Right lobe of liver (tissue), 6 donors: ENCODE measurements at regions not wholly inside any gene's neighbourhood (a gene's known extent, or its start where the extent isn't known, plus 50 kb on each side); places are given as distances from the start of the nearest gene placed in this dataset.
A peak's percentile ranks its signal among the peaks of the same experiment; 100 is the strongest.

Experiments used
- ATAC-seq, 4 donors: fragments of 200-7000 bp; cut with Tn5 transposase; one replicate each; pipeline ENCODE4 v1.9.1; 2020; ENCODE audit warnings: mild to moderate bottlenecking in 4 of 4, moderate library complexity in 4 of 4
- DNase-seq, 3 donors: peaks; one replicate each; pipeline ENCODE4 v3.0.0-alpha.2; 2020
- H3K27ac ChIP-seq, 3 donors: fragments of 200-600 bp; one replicate each; pipeline ENCODE4 v1.8.0; 2022
- H3K27me3 ChIP-seq, 2 donors: fragments of 200-600 bp; one replicate each; pipeline ENCODE4 v1.8.0; 2022
- H3K36me3 ChIP-seq, 4 donors: fragments of 200-600 bp; sonication (generic) in 1 of 4; one replicate each; pipeline versions ENCODE4 v1.5.1 to v1.8.0; 2017 to 2022; ENCODE audit warnings: control low read depth in 1 of 4
- H3K4me1 ChIP-seq, 4 donors: fragments of 200-600 bp; sonication (generic) in 1 of 4; one replicate each; pipeline versions ENCODE4 v1.5.1 to v1.8.0; 2017 to 2022; ENCODE audit warnings: control low read depth in 1 of 4
- H3K4me3 ChIP-seq, 3 donors: fragments of 200-600 bp; one replicate each; pipeline ENCODE4 v1.8.0; 2022
- H3K9me3 ChIP-seq, 4 donors: fragments of 200-600 bp; sonication (generic) in 1 of 4; one replicate each; pipeline versions ENCODE4 v1.5.1 to v1.8.0; 2017 to 2022; ENCODE audit warnings: control low read depth in 1 of 4
- POLR2A ChIP-seq: fragments of 450-650 bp; IDR thresholded peaks from one replicate; pipeline ENCODE4 v1.6.1; 2017; ENCODE audit warnings: antibody characterized with exemption, mild to moderate bottlenecking
- WGBS: methylation state at CpG from one replicate; pipeline ENCODE4 v1.1.6; 2018; ENCODE audit warnings: low coverage, low lambda C conversion rate; ENCODE audit not compliant: insufficient coverage; ENCODE audit errors: missing lambda C conversion rate; 5-methylcytosine and 5-hydroxymethylcytosine counted together
- intact Hi-C, 2 donors: fragments of 100-400 bp; cut with DNase I; formaldehyde crosslinking; loops; one replicate each; pipeline versions ENCODE4 v1.11.2 to v1.14.1; 2022
- TF ChIP-seq, protein P1 (sequence below), 4 donors: fragments of 200-600 bp in 3 of 4; fragments of 450-650 bp in 1 of 4; IDR thresholded peaks; one replicate each; pipeline versions ENCODE4 v1.5.1 to v1.8.0; 2016 to 2022; ENCODE audit warnings: antibody characterized with exemption in 4 of 4, mild to moderate bottlenecking in 2 of 4
- donor health status: DM: no; HTN: yes; CAD: no.
- donor health status: DM: no; HTN: no; CAD: no.
- donor health status: DM: no; HTN: no; CAD: no.
- donor health status: DM: no; HTN: yes; CAD: no.
- donor health status: DM: no; HTN: yes; CAD: no.

DNA sequence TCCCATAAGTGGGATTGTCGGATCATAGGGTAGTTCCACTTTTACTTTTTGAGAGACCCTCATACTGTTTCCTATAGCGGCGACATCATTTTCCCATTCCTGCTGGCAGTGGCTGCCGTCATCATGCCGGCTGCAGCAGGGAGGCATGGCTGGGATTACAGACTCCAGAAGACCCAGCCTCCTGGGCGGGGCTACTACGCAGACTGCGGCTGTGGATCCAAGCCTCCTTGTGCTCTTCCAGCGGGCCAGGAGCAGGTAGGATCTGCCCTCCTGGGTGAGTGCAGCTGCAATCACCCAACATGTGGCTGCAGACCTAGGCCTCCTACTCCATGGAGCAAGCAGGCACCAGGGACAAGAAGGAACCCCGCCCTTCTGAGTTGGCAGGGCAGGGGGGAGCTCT, 359.2 kb downstream of the GALR1 start:
- Histone ChIP-seq H3K36me3 (no peaks in the 10 kb centered on the region), H3K9me3 (no peaks in the 10 kb centered on the region), H3K4me1 (no peaks in the 10 kb centered on the region), H3K4me3 (no peak overlapping the region), H3K27me3 (no peaks in the 10 kb centered on the region), H3K27ac (no peak overlapping the region)
- TF ChIP-seq POLR2A, result no peak
- TF ChIP-seq, protein P1, sequence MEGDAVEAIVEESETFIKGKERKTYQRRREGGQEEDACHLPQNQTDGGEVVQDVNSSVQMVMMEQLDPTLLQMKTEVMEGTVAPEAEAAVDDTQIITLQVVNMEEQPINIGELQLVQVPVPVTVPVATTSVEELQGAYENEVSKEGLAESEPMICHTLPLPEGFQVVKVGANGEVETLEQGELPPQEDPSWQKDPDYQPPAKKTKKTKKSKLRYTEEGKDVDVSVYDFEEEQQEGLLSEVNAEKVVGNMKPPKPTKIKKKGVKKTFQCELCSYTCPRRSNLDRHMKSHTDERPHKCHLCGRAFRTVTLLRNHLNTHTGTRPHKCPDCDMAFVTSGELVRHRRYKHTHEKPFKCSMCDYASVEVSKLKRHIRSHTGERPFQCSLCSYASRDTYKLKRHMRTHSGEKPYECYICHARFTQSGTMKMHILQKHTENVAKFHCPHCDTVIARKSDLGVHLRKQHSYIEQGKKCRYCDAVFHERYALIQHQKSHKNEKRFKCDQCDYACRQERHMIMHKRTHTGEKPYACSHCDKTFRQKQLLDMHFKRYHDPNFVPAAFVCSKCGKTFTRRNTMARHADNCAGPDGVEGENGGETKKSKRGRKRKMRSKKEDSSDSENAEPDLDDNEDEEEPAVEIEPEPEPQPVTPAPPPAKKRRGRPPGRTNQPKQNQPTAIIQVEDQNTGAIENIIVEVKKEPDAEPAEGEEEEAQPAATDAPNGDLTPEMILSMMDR (IDR thresholded peaks at IDR 0.05), result no peak
- intact Hi-C loops, result no loop called here
- WGBS, result 87% methylated on average over 6 of the region's 10 CpGs
- ATAC-seq, result no peak
- no peak for DNase-seq

GRCh38 chr18:77617694-77618093, 368.0 kb downstream of the GALR1 start:
- DNase-seq (no peak), ATAC-seq (no peak)
- Histone ChIP-seq H3K27me3 (no peaks in the 10 kb centered on the region), H3K9me3 (no peaks in the 10 kb centered on the region), H3K36me3 (no peaks in the 10 kb centered on the region), H3K4me1 (no peaks in the 10 kb centered on the region), H3K27ac (no peak overlapping the region), H3K4me3 (no peak overlapping the region)
- 60% methylated on average over 3 of the region's 3 CpGs for whole genome bisulfite sequencing
- intact Hi-C loops, result no loop called here
- TF ChIP-seq POLR2A, result no peak
- TF ChIP-seq, protein P1 (IDR thresholded peaks at IDR 0.05), result no peak

- Histone ChIP-seq H3K4me1 (no peaks in the 10 kb centered on the region), H3K36me3 (no peaks in the 10 kb centered on the region), H3K4me3 (no peak overlapping the region), H3K27ac (no peak overlapping the region), H3K27me3 (no peaks in the 10 kb centered on the region), H3K9me3 (no peaks in the 10 kb centered on the region)
- no peak for DNase-seq
- no peak for ATAC-seq
- no peak for TF ChIP-seq POLR2A
- TF ChIP-seq, protein P1 (IDR thresholded peaks at IDR 0.05), result no peak
- intact Hi-C loops, result no loop called here
These were observed 369.9 kb downstream of the GALR1 start for GRCh38 chr18:77619525-77619924.

DNA sequence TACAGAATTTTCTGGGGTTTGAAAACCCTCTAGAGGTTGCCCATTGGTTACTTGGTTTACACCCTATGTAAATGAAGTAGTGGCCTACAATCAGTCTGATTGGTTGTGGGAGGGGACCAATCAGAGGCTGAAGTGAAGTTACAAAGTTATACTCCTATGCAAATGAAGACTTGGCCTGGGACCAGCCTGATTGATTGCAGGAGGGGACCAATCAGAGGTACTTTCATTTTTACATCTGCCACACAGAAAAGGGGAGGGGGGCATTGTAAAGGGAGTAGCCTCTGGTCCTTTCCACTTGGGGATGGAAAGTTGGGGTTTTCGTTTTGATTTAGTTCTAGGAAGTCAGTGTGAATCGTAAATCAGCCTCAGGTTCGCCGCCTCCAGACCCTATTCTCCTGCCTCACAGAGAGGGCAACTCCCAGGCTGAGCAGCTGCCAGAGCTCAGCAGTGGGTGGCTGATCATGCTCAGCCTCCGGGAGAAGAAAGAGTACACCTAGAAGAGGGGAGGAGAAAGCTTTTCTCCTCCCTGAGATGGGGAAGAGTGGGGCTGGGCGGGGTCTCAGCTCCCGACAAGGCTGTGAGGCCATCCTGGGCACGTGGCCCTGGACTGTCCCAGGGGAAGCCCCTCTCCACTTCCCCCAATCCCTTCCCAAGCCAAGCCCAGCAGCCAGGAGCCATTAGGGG, 372.5 kb downstream of the GALR1 start:
- intact Hi-C loops, result no loop called here
- no peaks in the 10 kb centered on the region for H3K4me1 ChIP-seq
- H3K36me3 ChIP-seq, result no peaks in the 10 kb centered on the region
- ATAC-seq (peak in 1 of 4 donors; percentile 33), DNase-seq (no peak)
- H3K4me3 ChIP-seq, result no peak overlapping the region
- no peaks in the 10 kb centered on the region for H3K27me3 ChIP-seq
- H3K27ac ChIP-seq, result no peak overlapping the region
- WGBS, result 39% methylated on average over 6 of the region's 8 CpGs
- H3K9me3 ChIP-seq, result no peaks in the 10 kb centered on the region
- TF ChIP-seq POLR2A, result no peak

DNA sequence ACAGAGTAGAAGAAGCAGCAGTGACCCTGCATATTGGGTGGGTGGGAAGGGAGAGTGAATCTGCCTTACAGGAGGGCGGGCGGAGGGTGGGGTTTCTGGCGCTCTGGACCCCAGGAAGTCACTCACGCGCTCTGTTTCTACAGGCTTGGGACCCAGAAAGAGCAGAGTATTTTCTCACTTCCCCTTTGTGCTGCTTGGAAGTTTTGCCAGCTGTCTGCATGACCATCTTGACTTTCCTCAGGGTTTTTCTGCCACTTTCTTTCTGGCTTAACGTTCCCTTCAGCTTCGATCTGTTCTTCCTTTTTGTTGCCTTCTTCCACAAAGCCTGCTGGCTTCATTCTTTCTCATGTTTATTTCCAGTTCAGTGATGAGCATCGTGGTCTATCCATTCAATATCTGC, 383.1 kb downstream of the GALR1 start:
- H3K27ac ChIP-seq, result no peak overlapping the region
- intact Hi-C loops, result no loop called here
- 38% methylated on average over 8 of the region's 8 CpGs for WGBS
- ATAC-seq (peak in 1 of 4 donors; percentile 28), DNase-seq (no peak)
- H3K9me3 ChIP-seq, result no peaks in the 10 kb centered on the region
- no peaks in the 10 kb centered on the region for H3K27me3 ChIP-seq
- no peaks in the 10 kb centered on the region for H3K4me1 ChIP-seq
- no peak for TF ChIP-seq POLR2A
- TF ChIP-seq, protein P1 (IDR thresholded peaks at IDR 0.05), result no peak
- no peaks in the 10 kb centered on the region for H3K36me3 ChIP-seq
- no peak overlapping the region for H3K4me3 ChIP-seq
